HEK293 (cell line): ENCODE measurements at regions not wholly inside any gene's neighbourhood (a gene's known extent, or its start where the extent isn't known, plus 50 kb on each side); places are given as distances from the start of the nearest gene placed in this dataset.

Experiments
- CTCF ChIA-PET: fragments of 350-600 bp; formaldehyde crosslinking; extraction: SDS; loops from one replicate; lab custom pipeline; 2021; ENCODE audit warnings: antibody characterized with exemption; lab: Yijun Ruan, JAX
- POLR2A ChIA-PET: fragments of 300-600 bp; formaldehyde crosslinking; extraction: SDS; loops from one replicate; lab custom pipeline; 2020; ENCODE audit warnings: antibody characterized with exemption, inconsistent platforms; lab: Yijun Ruan, JAX
- H3K27ac ChIP-seq: fragments of 200-500 bp; sonication (Bioruptor generic); 2 replicates; pipeline ENCODE4 v1.5.1; 2014; ENCODE audit warnings: low read depth, low read length, control low read depth, inconsistent platforms; ENCODE audit errors: extremely low read depth
- H3K36me3 ChIP-seq, 2 experiments: fragments of 200-500 bp in 1 of 2; sonication (Bioruptor generic) in 1 of 2; 1 replicate in 1 of 2; 2 replicates in 1 of 2; pipeline ENCODE4 v1.5.1; 2014 to 2017; ENCODE audit warnings: inconsistent platforms in 2 of 2, low read length in 2 of 2; ENCODE audit not compliant: control insufficient read depth in 2 of 2, insufficient read depth in 1 of 2
- H3K4me1 ChIP-seq: fragments of 200-500 bp; sonication (Bioruptor generic); 2 replicates; pipeline ENCODE4 v1.5.1; 2014; ENCODE audit warnings: mild to moderate bottlenecking, low read length, inconsistent platforms; ENCODE audit not compliant: control insufficient read depth, insufficient read depth
- H3K4me3 ChIP-seq: 2 replicates; pipeline ENCODE4 v1.5.1; 2011; ENCODE audit warnings: low read depth, mild to moderate bottlenecking, control low read depth, low read length, moderate library complexity
- H3K9me3 ChIP-seq: fragments of 200-500 bp; sonication (Bioruptor generic); 2 replicates; pipeline ENCODE4 v1.5.1; 2014; ENCODE audit warnings: low read depth, low read length, inconsistent platforms; ENCODE audit not compliant: control insufficient read depth, insufficient read depth
- GLIS2 ChIP-seq: fragments of 450-650 bp; formaldehyde crosslinking; IDR thresholded peaks from 2 replicates; pipeline ENCODE4 v1.5.1; 2016; ENCODE audit warnings: missing biosample characterization, missing genetic modification characterization
- IKZF3 ChIP-seq: fragments of 450-650 bp; IDR thresholded peaks from 2 replicates; pipeline ENCODE4 v1.5.0; 2018; ENCODE audit warnings: missing biosample characterization, mild to moderate bottlenecking, missing genetic modification characterization, moderate library complexity
- SETDB1 ChIP-seq: IDR thresholded peaks from one replicate; pipeline ENCODE4 v1.6.1; 2017; ENCODE audit warnings: mild to moderate bottlenecking, low read length, moderate library complexity, mixed read lengths; ENCODE audit not compliant: insufficient read length
- SP3 ChIP-seq: fragments of 450-650 bp; formaldehyde crosslinking; IDR thresholded peaks from 2 replicates; pipeline ENCODE4 v1.5.1; 2016; ENCODE audit warnings: missing biosample characterization, missing genetic modification characterization
- ZBTB17 ChIP-seq: fragments of 450-650 bp; formaldehyde crosslinking; IDR thresholded peaks from 2 replicates; pipeline ENCODE4 v1.5.1; 2016; ENCODE audit warnings: missing biosample characterization, missing genetic modification characterization
- ZNF211 ChIP-seq: fragments of 450-650 bp; formaldehyde crosslinking; IDR thresholded peaks from 2 replicates; pipeline ENCODE4 v1.5.1; 2016; ENCODE audit warnings: low read depth, missing biosample characterization, missing genetic modification characterization
- ZNF335 ChIP-seq: fragments of 450-650 bp; formaldehyde crosslinking; conservative IDR thresholded peaks from 2 replicates; pipeline ENCODE4 v1.5.1; 2016; ENCODE audit warnings: missing biosample characterization, missing genetic modification characterization
- ZNF341 ChIP-seq: fragments of 450-650 bp; formaldehyde crosslinking; IDR thresholded peaks from 2 replicates; pipeline ENCODE4; 2016; ENCODE audit warnings: low read depth, missing biosample characterization, missing genetic modification characterization
- ZNF366 ChIP-seq: fragments of 450-650 bp; formaldehyde crosslinking; conservative IDR thresholded peaks from 2 replicates; pipeline ENCODE4 v1.5.1; 2016; ENCODE audit warnings: missing biosample characterization, missing genetic modification characterization
- ZNF394 ChIP-seq: fragments of 450-650 bp; formaldehyde crosslinking; IDR thresholded peaks from 2 replicates; pipeline ENCODE4 v1.5.1; 2016; ENCODE audit warnings: missing biosample characterization, missing genetic modification characterization, mild to moderate bottlenecking, moderate library complexity, borderline replicate concordance
- ZNF621 ChIP-seq: fragments of 450-650 bp; formaldehyde crosslinking; IDR thresholded peaks from 2 replicates; pipeline ENCODE4 v1.5.1; 2017; ENCODE audit warnings: missing biosample characterization, missing genetic modification characterization
- ZNF660 ChIP-seq: fragments of 450-650 bp; IDR thresholded peaks from 2 replicates; pipeline ENCODE4 v1.5.1; 2018; ENCODE audit warnings: missing biosample characterization, mild to moderate bottlenecking, missing genetic modification characterization
- ZNF76 ChIP-seq: fragments of 450-650 bp; formaldehyde crosslinking; IDR thresholded peaks from 2 replicates; pipeline ENCODE4; 2016; ENCODE audit warnings: low read depth, missing biosample characterization, missing genetic modification characterization, borderline replicate concordance
- ZNF768 ChIP-seq: fragments of 450-650 bp; formaldehyde crosslinking; IDR thresholded peaks from 2 replicates; pipeline ENCODE4 v1.5.1; 2018; ENCODE audit warnings: missing biosample characterization, mild to moderate bottlenecking, missing genetic modification characterization
- ZNF843 ChIP-seq: fragments of 450-650 bp; formaldehyde crosslinking; IDR thresholded peaks from 2 replicates; pipeline ENCODE4 v1.5.1; 2016; ENCODE audit warnings: missing biosample characterization, missing genetic modification characterization
- ZSCAN16 ChIP-seq: fragments of 450-650 bp; formaldehyde crosslinking; IDR thresholded peaks from 2 replicates; pipeline ENCODE4 v1.5.1; 2016; ENCODE audit warnings: missing biosample characterization, missing genetic modification characterization
- TF ChIP-seq, protein P1 (sequence below): fragments of 450-650 bp; formaldehyde crosslinking; IDR thresholded peaks from 2 replicates; pipeline ENCODE4 v1.5.1; 2016; ENCODE audit warnings: missing biosample characterization, missing genetic modification characterization, borderline replicate concordance
- TF ChIP-seq, protein P2 (sequence below): fragments of 450-650 bp; formaldehyde crosslinking; conservative IDR thresholded peaks from 2 replicates; pipeline ENCODE4 v1.5.1; 2016; ENCODE audit warnings: low read depth, missing biosample characterization, missing genetic modification characterization
- TF ChIP-seq, protein P3 (sequence below): fragments of 450-650 bp; formaldehyde crosslinking; IDR thresholded peaks from 2 replicates; pipeline ENCODE4 v1.5.1; 2016; ENCODE audit warnings: missing biosample characterization, missing genetic modification characterization
- TF ChIP-seq, protein P4 (sequence below): fragments of 450-650 bp; formaldehyde crosslinking; IDR thresholded peaks from 2 replicates; pipeline ENCODE4 v1.5.1; 2016; ENCODE audit warnings: missing biosample characterization, missing genetic modification characterization, borderline replicate concordance

DNA sequence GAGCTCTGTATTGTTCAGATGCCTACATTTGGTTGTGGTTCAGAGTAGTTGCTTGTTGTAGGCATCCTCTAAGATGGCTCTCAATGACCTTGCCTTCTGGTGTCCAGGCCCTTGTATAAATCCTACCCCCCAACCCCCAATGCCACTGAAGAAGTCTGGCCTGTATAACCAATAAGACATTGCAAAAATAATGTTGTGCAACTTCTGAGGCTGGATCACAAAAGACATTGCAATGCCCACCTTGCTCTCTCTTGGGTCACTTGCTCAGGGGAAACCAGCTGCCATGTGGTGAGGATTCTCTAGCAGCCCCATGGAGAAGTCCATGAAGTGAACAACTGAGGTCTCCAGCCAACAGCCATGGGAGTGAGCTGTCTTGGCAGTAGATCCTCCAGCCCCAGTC, 234.0 kb upstream of the TBX3 start:
- POLR2A ChIA-PET, result no interaction called here
- Histone ChIP-seq H3K9me3 (peaks cover 3% of the 10 kb centered on the region), H3K27ac (no peak overlapping the region), H3K4me1 (peaks cover 9% of the 10 kb centered on the region), H3K36me3 (no peaks in the 10 kb centered on the region), H3K4me3 (no peak overlapping the region)
- TF ChIP-seq ZNF660, result no peak
- TF ChIP-seq ZNF335 (tag by site-specific recombination), result no peak
- no peak for TF ChIP-seq SP3 (tag by site-specific recombination)
- TF ChIP-seq, protein P1, sequence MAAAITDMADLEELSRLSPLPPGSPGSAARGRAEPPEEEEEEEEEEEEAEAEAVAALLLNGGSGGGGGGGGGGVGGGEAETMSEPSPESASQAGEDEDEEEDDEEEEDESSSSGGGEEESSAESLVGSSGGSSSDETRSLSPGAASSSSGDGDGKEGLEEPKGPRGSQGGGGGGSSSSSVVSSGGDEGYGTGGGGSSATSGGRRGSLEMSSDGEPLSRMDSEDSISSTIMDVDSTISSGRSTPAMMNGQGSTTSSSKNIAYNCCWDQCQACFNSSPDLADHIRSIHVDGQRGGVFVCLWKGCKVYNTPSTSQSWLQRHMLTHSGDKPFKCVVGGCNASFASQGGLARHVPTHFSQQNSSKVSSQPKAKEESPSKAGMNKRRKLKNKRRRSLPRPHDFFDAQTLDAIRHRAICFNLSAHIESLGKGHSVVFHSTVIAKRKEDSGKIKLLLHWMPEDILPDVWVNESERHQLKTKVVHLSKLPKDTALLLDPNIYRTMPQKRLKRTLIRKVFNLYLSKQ, result no peak
- TF ChIP-seq SETDB1, result peak; percentile 60
- TF ChIP-seq ZSCAN16 (tag by site-specific recombination), result no peak
- CTCF ChIA-PET, result no interaction called here

DNA sequence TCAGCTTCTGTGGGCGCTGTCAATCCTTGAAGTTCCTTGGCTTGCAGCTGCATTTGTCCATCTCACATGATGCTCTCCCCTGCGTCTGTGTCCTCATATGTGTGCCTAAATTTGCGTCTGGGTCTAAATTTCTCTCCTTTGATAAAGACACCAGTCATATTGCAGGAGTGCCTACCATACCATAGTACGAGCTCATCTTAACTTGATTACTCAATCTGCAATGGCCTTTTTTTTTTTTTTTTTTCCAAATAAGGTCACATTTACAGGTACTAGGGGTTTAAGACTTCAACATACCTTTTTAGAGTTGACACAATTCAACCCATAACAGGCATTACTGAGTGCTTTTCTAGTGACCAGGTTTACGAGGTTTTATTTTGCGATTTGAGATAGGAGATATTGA, 233.3 kb upstream of the TBX3 start:
- POLR2A ChIA-PET, result no interaction called here
- no peak for TF ChIP-seq ZBTB17
- no peak for TF ChIP-seq ZNF843 (tag by site-specific recombination)
- no peak for TF ChIP-seq ZNF341 (tag by site-specific recombination)
- TF ChIP-seq ZNF768 (tag by site-specific recombination), result no peak
- TF ChIP-seq GLIS2 (tag by site-specific recombination), result no peak
- TF ChIP-seq, protein P2, sequence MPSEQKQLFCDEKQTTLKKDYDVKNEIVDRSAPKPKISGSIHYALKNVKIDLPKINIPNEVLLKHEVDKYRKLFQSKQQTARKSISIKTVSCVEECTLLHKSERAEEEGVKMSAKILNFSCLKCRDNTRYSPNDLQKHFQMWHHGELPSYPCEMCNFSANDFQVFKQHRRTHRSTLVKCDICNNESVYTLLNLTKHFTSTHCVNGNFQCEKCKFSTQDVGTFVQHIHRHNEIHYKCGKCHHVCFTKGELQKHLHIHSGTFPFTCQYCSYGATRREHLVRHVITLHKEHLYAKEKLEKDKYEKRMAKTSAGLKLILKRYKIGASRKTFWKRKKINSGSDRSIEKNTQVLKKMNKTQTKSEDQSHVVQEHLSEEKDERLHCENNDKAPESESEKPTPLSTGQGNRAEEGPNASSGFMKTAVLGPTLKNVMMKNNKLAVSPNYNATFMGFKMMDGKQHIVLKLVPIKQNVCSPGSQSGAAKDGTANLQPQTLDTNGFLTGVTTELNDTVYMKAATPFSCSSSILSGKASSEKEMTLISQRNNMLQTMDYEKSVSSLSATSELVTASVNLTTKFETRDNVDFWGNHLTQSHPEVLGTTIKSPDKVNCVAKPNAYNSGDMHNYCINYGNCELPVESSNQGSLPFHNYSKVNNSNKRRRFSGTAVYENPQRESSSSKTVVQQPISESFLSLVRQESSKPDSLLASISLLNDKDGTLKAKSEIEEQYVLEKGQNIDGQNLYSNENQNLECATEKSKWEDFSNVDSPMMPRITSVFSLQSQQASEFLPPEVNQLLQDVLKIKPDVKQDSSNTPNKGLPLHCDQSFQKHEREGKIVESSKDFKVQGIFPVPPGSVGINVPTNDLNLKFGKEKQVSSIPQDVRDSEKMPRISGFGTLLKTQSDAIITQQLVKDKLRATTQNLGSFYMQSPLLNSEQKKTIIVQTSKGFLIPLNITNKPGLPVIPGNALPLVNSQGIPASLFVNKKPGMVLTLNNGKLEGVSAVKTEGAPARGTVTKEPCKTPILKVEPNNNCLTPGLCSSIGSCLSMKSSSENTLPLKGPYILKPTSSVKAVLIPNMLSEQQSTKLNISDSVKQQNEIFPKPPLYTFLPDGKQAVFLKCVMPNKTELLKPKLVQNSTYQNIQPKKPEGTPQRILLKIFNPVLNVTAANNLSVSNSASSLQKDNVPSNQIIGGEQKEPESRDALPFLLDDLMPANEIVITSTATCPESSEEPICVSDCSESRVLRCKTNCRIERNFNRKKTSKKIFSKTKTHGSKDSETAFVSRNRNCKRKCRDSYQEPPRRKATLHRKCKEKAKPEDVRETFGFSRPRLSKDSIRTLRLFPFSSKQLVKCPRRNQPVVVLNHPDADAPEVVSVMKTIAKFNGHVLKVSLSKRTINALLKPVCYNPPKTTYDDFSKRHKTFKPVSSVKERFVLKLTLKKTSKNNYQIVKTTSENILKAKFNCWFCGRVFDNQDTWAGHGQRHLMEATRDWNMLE (tag by site-specific recombination), result no peak
- TF ChIP-seq, protein P3, sequence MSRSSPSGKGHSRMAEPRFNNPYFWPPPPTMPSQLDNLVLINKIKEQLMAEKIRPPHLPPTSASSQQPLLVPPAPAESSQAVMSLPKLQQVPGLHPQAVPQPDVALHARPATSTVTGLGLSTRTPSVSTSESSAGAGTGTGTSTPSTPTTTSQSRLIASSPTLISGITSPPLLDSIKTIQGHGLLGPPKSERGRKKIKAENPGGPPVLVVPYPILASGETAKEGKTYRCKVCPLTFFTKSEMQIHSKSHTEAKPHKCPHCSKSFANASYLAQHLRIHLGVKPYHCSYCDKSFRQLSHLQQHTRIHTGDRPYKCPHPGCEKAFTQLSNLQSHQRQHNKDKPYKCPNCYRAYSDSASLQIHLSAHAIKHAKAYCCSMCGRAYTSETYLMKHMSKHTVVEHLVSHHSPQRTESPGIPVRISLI (tag by site-specific recombination), result no peak
- no peak for TF ChIP-seq IKZF3 (tag by site-specific recombination)
- TF ChIP-seq ZNF621, result no peak
- TF ChIP-seq ZNF211 (tag by site-specific recombination), result no peak
- TF ChIP-seq ZNF394 (tag by site-specific recombination), result no peak
- TF ChIP-seq, protein P4, sequence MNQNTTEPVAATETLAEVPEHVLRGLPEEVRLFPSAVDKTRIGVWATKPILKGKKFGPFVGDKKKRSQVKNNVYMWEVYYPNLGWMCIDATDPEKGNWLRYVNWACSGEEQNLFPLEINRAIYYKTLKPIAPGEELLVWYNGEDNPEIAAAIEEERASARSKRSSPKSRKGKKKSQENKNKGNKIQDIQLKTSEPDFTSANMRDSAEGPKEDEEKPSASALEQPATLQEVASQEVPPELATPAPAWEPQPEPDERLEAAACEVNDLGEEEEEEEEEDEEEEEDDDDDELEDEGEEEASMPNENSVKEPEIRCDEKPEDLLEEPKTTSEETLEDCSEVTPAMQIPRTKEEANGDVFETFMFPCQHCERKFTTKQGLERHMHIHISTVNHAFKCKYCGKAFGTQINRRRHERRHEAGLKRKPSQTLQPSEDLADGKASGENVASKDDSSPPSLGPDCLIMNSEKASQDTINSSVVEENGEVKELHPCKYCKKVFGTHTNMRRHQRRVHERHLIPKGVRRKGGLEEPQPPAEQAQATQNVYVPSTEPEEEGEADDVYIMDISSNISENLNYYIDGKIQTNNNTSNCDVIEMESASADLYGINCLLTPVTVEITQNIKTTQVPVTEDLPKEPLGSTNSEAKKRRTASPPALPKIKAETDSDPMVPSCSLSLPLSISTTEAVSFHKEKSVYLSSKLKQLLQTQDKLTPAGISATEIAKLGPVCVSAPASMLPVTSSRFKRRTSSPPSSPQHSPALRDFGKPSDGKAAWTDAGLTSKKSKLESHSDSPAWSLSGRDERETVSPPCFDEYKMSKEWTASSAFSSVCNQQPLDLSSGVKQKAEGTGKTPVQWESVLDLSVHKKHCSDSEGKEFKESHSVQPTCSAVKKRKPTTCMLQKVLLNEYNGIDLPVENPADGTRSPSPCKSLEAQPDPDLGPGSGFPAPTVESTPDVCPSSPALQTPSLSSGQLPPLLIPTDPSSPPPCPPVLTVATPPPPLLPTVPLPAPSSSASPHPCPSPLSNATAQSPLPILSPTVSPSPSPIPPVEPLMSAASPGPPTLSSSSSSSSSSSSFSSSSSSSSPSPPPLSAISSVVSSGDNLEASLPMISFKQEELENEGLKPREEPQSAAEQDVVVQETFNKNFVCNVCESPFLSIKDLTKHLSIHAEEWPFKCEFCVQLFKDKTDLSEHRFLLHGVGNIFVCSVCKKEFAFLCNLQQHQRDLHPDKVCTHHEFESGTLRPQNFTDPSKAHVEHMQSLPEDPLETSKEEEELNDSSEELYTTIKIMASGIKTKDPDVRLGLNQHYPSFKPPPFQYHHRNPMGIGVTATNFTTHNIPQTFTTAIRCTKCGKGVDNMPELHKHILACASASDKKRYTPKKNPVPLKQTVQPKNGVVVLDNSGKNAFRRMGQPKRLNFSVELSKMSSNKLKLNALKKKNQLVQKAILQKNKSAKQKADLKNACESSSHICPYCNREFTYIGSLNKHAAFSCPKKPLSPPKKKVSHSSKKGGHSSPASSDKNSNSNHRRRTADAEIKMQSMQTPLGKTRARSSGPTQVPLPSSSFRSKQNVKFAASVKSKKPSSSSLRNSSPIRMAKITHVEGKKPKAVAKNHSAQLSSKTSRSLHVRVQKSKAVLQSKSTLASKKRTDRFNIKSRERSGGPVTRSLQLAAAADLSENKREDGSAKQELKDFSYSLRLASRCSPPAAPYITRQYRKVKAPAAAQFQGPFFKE (tag by site-specific recombination), result no peak
- TF ChIP-seq ZNF366 (tag by site-specific recombination), result no peak
- no peak for TF ChIP-seq ZNF76 (tag by site-specific recombination)
- TF ChIP-seq, all 188 proteins: peak for 0
- CTCF ChIA-PET, result no interaction called here
- Histone ChIP-seq H3K27ac (no peak overlapping the region), H3K4me3 (no peak overlapping the region), H3K9me3 (peaks cover 3% of the 10 kb centered on the region), H3K4me1 (peaks cover 9% of the 10 kb centered on the region), H3K36me3 (no peaks in the 10 kb centered on the region)
